Prostate gland (tissue), 2 donors: ENCODE measurements at regions not wholly inside any gene's neighbourhood (a gene's known extent, or its start where the extent isn't known, plus 50 kb on each side); places are given as distances from the start of the nearest gene placed in this dataset.

Experiments used
- POLR2A ChIP-seq: fragments of 450-650 bp; IDR thresholded peaks from one replicate; pipeline ENCODE4 v1.6.1; 2016; ENCODE audit warnings: antibody characterized with exemption, mild to moderate bottlenecking
- POLR2AphosphoS5 ChIP-seq: sonication (generic); formaldehyde crosslinking; IDR thresholded peaks from one replicate; pipeline ENCODE4 v1.6.1; 2017; ENCODE audit warnings: antibody characterized with exemption
- TF ChIP-seq, protein P1 (sequence below), 4 experiments: fragments of 200-600 bp in 2 of 4; fragments of 450-650 bp in 2 of 4; sonication (generic) in 2 of 4; IDR thresholded peaks; 1 replicate in 3 of 4; 2 replicates in 1 of 4; pipeline ENCODE4 v1.5.1; 2016 to 2019; ENCODE audit warnings: antibody characterized with exemption in 4 of 4, mild to moderate bottlenecking in 2 of 4, moderate library complexity in 2 of 4

- TF ChIP-seq, protein P1, sequence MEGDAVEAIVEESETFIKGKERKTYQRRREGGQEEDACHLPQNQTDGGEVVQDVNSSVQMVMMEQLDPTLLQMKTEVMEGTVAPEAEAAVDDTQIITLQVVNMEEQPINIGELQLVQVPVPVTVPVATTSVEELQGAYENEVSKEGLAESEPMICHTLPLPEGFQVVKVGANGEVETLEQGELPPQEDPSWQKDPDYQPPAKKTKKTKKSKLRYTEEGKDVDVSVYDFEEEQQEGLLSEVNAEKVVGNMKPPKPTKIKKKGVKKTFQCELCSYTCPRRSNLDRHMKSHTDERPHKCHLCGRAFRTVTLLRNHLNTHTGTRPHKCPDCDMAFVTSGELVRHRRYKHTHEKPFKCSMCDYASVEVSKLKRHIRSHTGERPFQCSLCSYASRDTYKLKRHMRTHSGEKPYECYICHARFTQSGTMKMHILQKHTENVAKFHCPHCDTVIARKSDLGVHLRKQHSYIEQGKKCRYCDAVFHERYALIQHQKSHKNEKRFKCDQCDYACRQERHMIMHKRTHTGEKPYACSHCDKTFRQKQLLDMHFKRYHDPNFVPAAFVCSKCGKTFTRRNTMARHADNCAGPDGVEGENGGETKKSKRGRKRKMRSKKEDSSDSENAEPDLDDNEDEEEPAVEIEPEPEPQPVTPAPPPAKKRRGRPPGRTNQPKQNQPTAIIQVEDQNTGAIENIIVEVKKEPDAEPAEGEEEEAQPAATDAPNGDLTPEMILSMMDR (IDR thresholded peaks at IDR 0.05): no peak
- TF ChIP-seq POLR2A (no peak), POLR2AphosphoS5 (no peak)
Observed at GRCh38 chr10:93223336-93223735, 149.6 kb downstream of the CYP26A1 start.
